HL-60 (cell line): ENCODE measurements at regions not wholly inside any gene's neighbourhood (a gene's known extent, or its start where the extent isn't known, plus 50 kb on each side); places are given as distances from the start of the nearest gene placed in this dataset.

Source experiments
- CTCF ChIP-seq: IDR thresholded peaks from one replicate; pipeline ENCODE4 v1.5.1; 2011; ENCODE audit warnings: low read length, control low read depth, inconsistent platforms; ENCODE audit not compliant: insufficient read depth
- GABPA ChIP-seq: IDR thresholded peaks from 2 replicates; pipeline ENCODE4 v1.6.1; 2012; ENCODE audit warnings: low read depth
- POLR2AphosphoS5 ChIP-seq: IDR thresholded peaks from 2 replicates; pipeline ENCODE4 v1.6.1; 2012; ENCODE audit warnings: low read depth
- REST ChIP-seq: IDR thresholded peaks from 2 replicates; pipeline ENCODE4 v1.6.1; 2012; ENCODE audit warnings: low read depth; ENCODE audit not compliant: insufficient replicate concordance
- SPI1 ChIP-seq: IDR thresholded peaks from 2 replicates; pipeline ENCODE4 v1.6.1; 2012; ENCODE audit warnings: low read depth, mild to moderate bottlenecking, borderline replicate concordance

- TF ChIP-seq REST: no peak
- no peak for TF ChIP-seq CTCF
- no peak for TF ChIP-seq POLR2AphosphoS5
- no peak for TF ChIP-seq GABPA
- no peak for TF ChIP-seq SPI1
Measured at GRCh38 chrX:121433289-121433688, 385.9 kb downstream of the GLUD2 start.
